SK-N-SH (cell line): ENCODE measurements at regions not wholly inside any gene's neighbourhood (a gene's known extent, or its start where the extent isn't known, plus 50 kb on each side); places are given as distances from the start of the nearest gene placed in this dataset.
A peak's percentile ranks its signal among the peaks of the same experiment; 100 is the strongest.

Experiments
- CTCF ChIA-PET: fragments of 300-600, 350-600 bp; formaldehyde crosslinking; extraction: SDS; loops from one replicate; lab custom pipeline; 2021; lab: Yijun Ruan, JAX
- POLR2A ChIA-PET: fragments of 350-600 bp; sonication (Branson Sonifier 250); formaldehyde crosslinking; extraction: SDS; loops from one replicate; lab custom pipeline; 2020; ENCODE audit warnings: antibody characterized with exemption, inconsistent platforms; lab: Yijun Ruan, JAX
- DNase-seq: peaks from one replicate; pipeline ENCODE4 v3.0.0; 2012
- H2AFZ ChIP-seq: fragments of 200-600 bp; sonication (generic); 2 replicates; pipeline ENCODE4 v1.8.1; 2016; ENCODE audit warnings: antibody characterized with exemption, mild to moderate bottlenecking, low read depth
- H3F3A ChIP-seq: fragments of 200-600 bp; sonication (generic); replicated peaks from 2 replicates; pipeline ENCODE3; 2016; ENCODE audit warnings: antibody characterized with exemption, mild to moderate bottlenecking; ENCODE audit not compliant: insufficient read depth
- H3K27ac ChIP-seq, 2 experiments: fragments of 200-500 bp in 1 of 2; fragments of 200-600 bp in 1 of 2; sonication (Bioruptor generic) in 1 of 2; sonication (generic), shearing (Covaris generic) in 1 of 2; 2 replicates each; pipeline versions ENCODE4 v1.5.1 to v1.6.1; 2014 to 2016; ENCODE audit warnings: low read depth in 2 of 2, inconsistent platforms in 1 of 2, low read length in 1 of 2, mild to moderate bottlenecking in 1 of 2, mixed read lengths in 1 of 2
- H3K27me3 ChIP-seq: fragments of 200-600 bp; sonication (generic), shearing (Covaris generic); 2 replicates; pipeline ENCODE4 v1.6.1; 2016; ENCODE audit warnings: mixed run types; ENCODE audit not compliant: insufficient read depth
- H3K36me3 ChIP-seq, 2 experiments: fragments of 200-500 bp in 1 of 2; fragments of 200-600 bp in 1 of 2; sonication (Bioruptor generic) in 1 of 2; sonication (generic) in 1 of 2; replicated peaks in 1 of 2; 2 replicates each; pipeline versions ENCODE3 to v1.5.1; 2014 to 2016; ENCODE audit warnings: low read length in 1 of 2, mild to moderate bottlenecking in 1 of 2; ENCODE audit not compliant: insufficient read depth in 2 of 2, control insufficient read depth in 1 of 2
- H3K4me1 ChIP-seq, 2 experiments: fragments of 200-500 bp in 1 of 2; fragments of 200-600 bp in 1 of 2; sonication (Bioruptor generic) in 1 of 2; sonication (generic), shearing (Covaris generic) in 1 of 2; 2 replicates each; pipeline versions ENCODE4 v1.5.1 to v1.6.1; 2014 to 2016; ENCODE audit warnings: low read depth in 1 of 2, low read length in 1 of 2, mixed run types in 1 of 2; ENCODE audit not compliant: insufficient read depth in 2 of 2, control insufficient read depth in 1 of 2
- H3K4me2 ChIP-seq: fragments of 200-600 bp; sonication (generic), shearing (Covaris generic); 2 replicates; pipeline ENCODE4 v1.6.1; 2017; ENCODE audit warnings: mixed run types
- H3K4me3 ChIP-seq, 2 experiments: fragments of 200-500 bp in 1 of 2; fragments of 200-600 bp in 1 of 2; sonication (Bioruptor generic) in 1 of 2; sonication (generic), shearing (Covaris generic) in 1 of 2; 2 replicates each; pipeline versions ENCODE4 v1.5.1 to v1.8.1; 2014 to 2016; ENCODE audit warnings: low read depth in 2 of 2, inconsistent platforms in 1 of 2, low read length in 1 of 2, mild to moderate bottlenecking in 1 of 2, mixed read lengths in 1 of 2, moderate library complexity in 1 of 2
- H3K79me2 ChIP-seq: fragments of 200-600 bp; sonication (generic); 2 replicates; pipeline ENCODE4 v1.8.1; 2017; ENCODE audit warnings: mild to moderate bottlenecking; ENCODE audit not compliant: insufficient read depth
- H3K9ac ChIP-seq: fragments of 200-600 bp; sonication (generic); 2 replicates; pipeline ENCODE4 v1.6.1; 2017; ENCODE audit warnings: mixed run types
- H3K9me2 ChIP-seq: fragments of 200-600 bp; sonication (generic); 2 replicates; pipeline ENCODE4 v1.6.1; 2017; ENCODE audit warnings: mixed run types
- H3K9me3 ChIP-seq: fragments of 200-600 bp; sonication (generic); 2 replicates; pipeline ENCODE4 v1.6.1; 2017; ENCODE audit warnings: mixed run types, mild to moderate bottlenecking, moderate library complexity
- H4K20me1 ChIP-seq: fragments of 200-600 bp; sonication (generic); 2 replicates; pipeline ENCODE4 v1.6.1; 2017; ENCODE audit warnings: mild to moderate bottlenecking, mixed run types; ENCODE audit not compliant: insufficient read depth
- EP300 ChIP-seq, 2 experiments: IDR thresholded peaks; 2 replicates each; pipeline versions ENCODE4 v1.4.0 to v1.6.1; 2012; ENCODE audit warnings: borderline replicate concordance in 1 of 2, low read depth in 1 of 2, low read length in 1 of 2
- GATA2 ChIP-seq: sonication (generic); formaldehyde crosslinking; IDR thresholded peaks from 2 replicates; pipeline ENCODE4 v1.5.0; 2020; ENCODE audit warnings: mild to moderate bottlenecking, missing genetic modification reagents
- JUND ChIP-seq: IDR thresholded peaks from 2 replicates; pipeline ENCODE4 v1.4.0; 2012
- MAX ChIP-seq: IDR thresholded peaks from 2 replicates; pipeline ENCODE4 v1.4.0; 2012; ENCODE audit warnings: low read depth
- NRF1 ChIP-seq: IDR thresholded peaks from 2 replicates; pipeline ENCODE4 v1.6.1; 2012; ENCODE audit warnings: low read depth, mild to moderate bottlenecking, low read length
- POLR2AphosphoS5 ChIP-seq: IDR thresholded peaks from 2 replicates; pipeline ENCODE4 v1.6.1; 2012; ENCODE audit warnings: low read depth, low read length
- RAD21 ChIP-seq: IDR thresholded peaks from 2 replicates; pipeline ENCODE4 v1.6.1; 2012; ENCODE audit warnings: mild to moderate bottlenecking, low read length
- RCOR1 ChIP-seq: fragments of 150-350 bp; IDR thresholded peaks from 2 replicates; pipeline ENCODE4 v1.6.1; 2017; ENCODE audit warnings: antibody characterized with exemption, low read length
- RFX5 ChIP-seq: IDR thresholded peaks from 2 replicates; pipeline ENCODE4 v1.6.1; 2012; ENCODE audit warnings: mild to moderate bottlenecking, improper control_type of control experiment, low read length
- RXRA ChIP-seq: IDR thresholded peaks from 2 replicates; pipeline ENCODE4 v1.4.0; 2012; ENCODE audit warnings: low read depth, mild to moderate bottlenecking, borderline replicate concordance
- TAF1 ChIP-seq: IDR thresholded peaks from 2 replicates; pipeline ENCODE4 v1.6.1; 2012; ENCODE audit warnings: low read depth, mild to moderate bottlenecking, low read length, moderate library complexity, borderline replicate concordance
- TCF12 ChIP-seq: IDR thresholded peaks from 2 replicates; pipeline ENCODE4 v1.4.0; 2012
- USF2 ChIP-seq: fragments of 150-350 bp; IDR thresholded peaks from 2 replicates; pipeline ENCODE4 v1.6.1; 2017; ENCODE audit warnings: antibody characterized with exemption, low read length, low read depth, borderline replicate concordance
- ZBTB33 ChIP-seq: IDR thresholded peaks from 2 replicates; pipeline ENCODE4 v1.4.0; 2012; ENCODE audit warnings: low read depth, borderline replicate concordance
- WGBS: methylation state at CpG from one replicate; pipeline ENCODE4 v1.1.6; 2017; ENCODE audit warnings: low lambda C conversion rate; 5-methylcytosine and 5-hydroxymethylcytosine counted together
- TF ChIP-seq, protein P1 (sequence below): IDR thresholded peaks from 2 replicates; pipeline ENCODE4 v1.6.1; 2012; ENCODE audit warnings: mild to moderate bottlenecking, low read depth, low read length, moderate library complexity

DNA sequence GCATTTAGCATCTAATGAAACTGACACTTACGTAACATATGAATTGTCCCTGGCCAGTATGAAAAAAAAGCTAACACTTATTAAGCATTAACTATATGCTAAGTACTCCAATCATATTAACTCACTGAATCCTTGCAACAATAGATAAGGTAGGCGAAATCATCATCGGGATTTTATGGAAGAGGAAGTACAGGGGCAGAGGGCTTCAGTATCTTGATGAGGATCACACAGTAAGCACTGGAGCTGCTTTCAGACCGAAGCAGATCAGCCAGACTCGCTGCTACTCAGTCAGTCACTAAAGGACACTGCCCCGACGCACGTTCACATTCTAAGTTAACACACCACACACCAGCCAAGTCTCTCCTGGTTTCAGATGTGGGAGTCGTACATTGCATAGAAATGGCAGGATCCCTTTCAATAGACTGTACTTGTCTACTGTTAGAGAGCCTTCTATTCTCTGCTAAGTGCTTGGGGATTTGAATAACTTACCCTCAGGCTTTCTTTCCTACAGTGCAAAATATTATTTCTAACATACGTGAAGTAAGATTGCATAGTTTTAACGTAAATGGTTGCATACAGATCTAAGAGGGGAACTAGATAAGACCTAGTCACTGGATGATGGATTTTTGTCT is 540.2 kb upstream of the TENM3 start:
- no peak overlapping the region for H2AFZ ChIP-seq
- no peaks in the 10 kb centered on the region for H3K9me2 ChIP-seq

DNA sequence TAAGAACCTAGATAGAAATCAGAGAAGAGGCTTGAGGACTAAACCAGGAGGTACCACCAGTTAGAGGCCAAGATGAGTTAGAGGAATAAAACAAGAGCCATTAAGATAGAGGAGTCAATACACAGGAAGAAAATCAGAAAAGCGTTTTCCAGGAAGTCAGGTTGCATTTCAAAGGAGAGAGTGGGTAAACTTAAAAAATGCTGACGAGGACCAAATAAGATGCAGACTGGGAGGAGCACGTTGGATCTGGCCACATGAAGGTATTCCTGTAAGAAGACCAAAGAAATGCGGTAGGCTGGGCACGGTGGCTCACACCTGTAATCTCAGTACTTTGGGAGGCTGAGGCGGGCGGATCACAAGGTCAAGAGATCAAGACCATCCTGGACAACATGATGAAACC is 533.1 kb upstream of the TENM3 start:
- no peak for DNase-seq
- H3K36me3 ChIP-seq = no peaks in the 10 kb centered on the region
- H3F3A ChIP-seq = no peaks in the 10 kb centered on the region
- CTCF ChIA-PET = no interaction called here
- H3K4me3 ChIP-seq = no peak overlapping the region
- H4K20me1 ChIP-seq = no peaks in the 10 kb centered on the region
- no peak overlapping the region for H2AFZ ChIP-seq
- TF ChIP-seq JUND (no peak), USF2 (no peak), NRF1 (no peak), MAX (no peak)
- WGBS = 74% methylated on average over 7 of the region's 7 CpGs
- H3K79me2 ChIP-seq = no peaks in the 10 kb centered on the region
- H3K4me2 ChIP-seq = no peak overlapping the region
- no peak overlapping the region for H3K27ac ChIP-seq
- no peak overlapping the region for H3K9ac ChIP-seq
- H3K4me1 ChIP-seq = no peaks in the 10 kb centered on the region
- POLR2A ChIA-PET = no interaction called here
- H3K9me3 ChIP-seq = no peaks in the 10 kb centered on the region
- no peaks in the 10 kb centered on the region for H3K9me2 ChIP-seq
- no peaks in the 10 kb centered on the region for H3K27me3 ChIP-seq

More for the DNA sequence above, 540.2 kb upstream of the TENM3 start:
- peak; percentile 49 for DNase-seq
- Histone ChIP-seq H3K36me3 (no peaks in the 10 kb centered on the region), H3K27me3 (no peaks in the 10 kb centered on the region), H4K20me1 (no peaks in the 10 kb centered on the region)
- TF ChIP-seq GATA2 (peak; percentile 62), RCOR1 (no peak)
- TF ChIP-seq, all 33 proteins: peak for 1
- no peak overlapping the region for H3K27ac ChIP-seq
- no peak overlapping the region for H3K9ac ChIP-seq
- H3K4me2 ChIP-seq = no peak overlapping the region
- peaks cover 0 to 5% of the 10 kb centered on the region in 2 experiments; a peak in 2 of 4 replicates for H3K4me1 ChIP-seq
- H3K9me3 ChIP-seq = no peaks in the 10 kb centered on the region
- H3K79me2 ChIP-seq = no peaks in the 10 kb centered on the region
- no peaks in the 10 kb centered on the region for H3F3A ChIP-seq
- H3K4me3 ChIP-seq = no peak overlapping the region
- POLR2A ChIA-PET = no interaction called here
- CTCF ChIA-PET = interaction anchor here (0.7 kb wide), 1 partner anchor 1844 kb away, joined by 3 read pairs; no protein-coding TSS in a partner anchor
- WGBS = 41% methylated on average over 11 of the region's 11 CpGs

DNA sequence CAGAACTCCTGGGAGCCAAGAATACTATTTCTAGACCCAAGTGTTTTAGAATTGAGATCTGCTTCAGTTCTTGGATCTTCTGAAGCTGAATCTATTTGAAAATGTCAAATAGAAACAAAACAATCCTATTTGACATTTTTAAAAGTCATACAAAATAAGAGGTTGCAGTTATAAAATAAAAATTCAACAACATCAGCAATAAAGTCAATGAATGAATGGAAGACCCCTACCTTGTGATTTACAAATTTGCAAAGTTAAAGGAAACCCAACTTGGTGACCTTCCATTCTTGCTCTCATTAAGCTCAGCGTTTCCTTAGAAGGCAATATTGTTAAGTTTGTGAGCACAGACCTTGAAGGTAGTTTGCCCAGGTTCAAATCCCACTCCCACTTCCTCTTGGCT is 531.8 kb upstream of the TENM3 start:
- POLR2A ChIA-PET = no interaction called here
- no peak overlapping the region for H2AFZ ChIP-seq
- no peak for DNase-seq
- H3K4me2 ChIP-seq = no peak overlapping the region
- H3K27me3 ChIP-seq = no peaks in the 10 kb centered on the region
- no peaks in the 10 kb centered on the region for H3K9me2 ChIP-seq
- H3K4me3 ChIP-seq = no peak overlapping the region
- H3F3A ChIP-seq = no peaks in the 10 kb centered on the region
- no peak overlapping the region for H3K9ac ChIP-seq
- no peaks in the 10 kb centered on the region for H3K79me2 ChIP-seq
- H3K4me1 ChIP-seq = no peaks in the 10 kb centered on the region
- CTCF ChIA-PET = interaction anchor here (1.3 to 1.6 kb wide), 2 partner anchors 11 to 13 kb away, joined by 3 to 4 read pairs; no protein-coding TSS in a partner anchor
- H3K27ac ChIP-seq = no peak overlapping the region
- H4K20me1 ChIP-seq = no peaks in the 10 kb centered on the region
- H3K36me3 ChIP-seq = no peaks in the 10 kb centered on the region
- 21% methylated on average over 1 of the region's 1 CpG for WGBS
- H3K9me3 ChIP-seq = no peaks in the 10 kb centered on the region
- TF ChIP-seq TCF12 (no peak), ZBTB33 (no peak), MAX (no peak), POLR2AphosphoS5 (no peak), RFX5 (no peak), EP300 (IDR thresholded peaks at IDR 0.05; ENCODE audit: borderline replicate concordance in 1 of 2, low read depth in 1 of 2, low read length in 1 of 2) (no peak), RAD21 (no peak), JUND (no peak), TAF1 (no peak), RXRA (no peak)
- TF ChIP-seq, protein P1, sequence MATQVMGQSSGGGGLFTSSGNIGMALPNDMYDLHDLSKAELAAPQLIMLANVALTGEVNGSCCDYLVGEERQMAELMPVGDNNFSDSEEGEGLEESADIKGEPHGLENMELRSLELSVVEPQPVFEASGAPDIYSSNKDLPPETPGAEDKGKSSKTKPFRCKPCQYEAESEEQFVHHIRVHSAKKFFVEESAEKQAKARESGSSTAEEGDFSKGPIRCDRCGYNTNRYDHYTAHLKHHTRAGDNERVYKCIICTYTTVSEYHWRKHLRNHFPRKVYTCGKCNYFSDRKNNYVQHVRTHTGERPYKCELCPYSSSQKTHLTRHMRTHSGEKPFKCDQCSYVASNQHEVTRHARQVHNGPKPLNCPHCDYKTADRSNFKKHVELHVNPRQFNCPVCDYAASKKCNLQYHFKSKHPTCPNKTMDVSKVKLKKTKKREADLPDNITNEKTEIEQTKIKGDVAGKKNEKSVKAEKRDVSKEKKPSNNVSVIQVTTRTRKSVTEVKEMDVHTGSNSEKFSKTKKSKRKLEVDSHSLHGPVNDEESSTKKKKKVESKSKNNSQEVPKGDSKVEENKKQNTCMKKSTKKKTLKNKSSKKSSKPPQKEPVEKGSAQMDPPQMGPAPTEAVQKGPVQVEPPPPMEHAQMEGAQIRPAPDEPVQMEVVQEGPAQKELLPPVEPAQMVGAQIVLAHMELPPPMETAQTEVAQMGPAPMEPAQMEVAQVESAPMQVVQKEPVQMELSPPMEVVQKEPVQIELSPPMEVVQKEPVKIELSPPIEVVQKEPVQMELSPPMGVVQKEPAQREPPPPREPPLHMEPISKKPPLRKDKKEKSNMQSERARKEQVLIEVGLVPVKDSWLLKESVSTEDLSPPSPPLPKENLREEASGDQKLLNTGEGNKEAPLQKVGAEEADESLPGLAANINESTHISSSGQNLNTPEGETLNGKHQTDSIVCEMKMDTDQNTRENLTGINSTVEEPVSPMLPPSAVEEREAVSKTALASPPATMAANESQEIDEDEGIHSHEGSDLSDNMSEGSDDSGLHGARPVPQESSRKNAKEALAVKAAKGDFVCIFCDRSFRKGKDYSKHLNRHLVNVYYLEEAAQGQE = no peak
